GM19397 (cell line): ENCODE measurements at regions not wholly inside any gene's neighbourhood (a gene's known extent, or its start where the extent isn't known, plus 50 kb on each side); places are given as distances from the start of the nearest gene placed in this dataset.
"Not testable (repeated sequence)": the region's sequence is repeated elsewhere in the genome, so short reads cannot be mapped to it uniquely, and the experiment has no call there.

Source experiments
- ATAC-seq: cut with Tn5 transposase; IDR thresholded peaks from one replicate; pipeline ENCODE4 v1.9.1; 2021; ENCODE audit warnings: mild to moderate bottlenecking, moderate library complexity; ENCODE audit not compliant: unreplicated experiment

DNA sequence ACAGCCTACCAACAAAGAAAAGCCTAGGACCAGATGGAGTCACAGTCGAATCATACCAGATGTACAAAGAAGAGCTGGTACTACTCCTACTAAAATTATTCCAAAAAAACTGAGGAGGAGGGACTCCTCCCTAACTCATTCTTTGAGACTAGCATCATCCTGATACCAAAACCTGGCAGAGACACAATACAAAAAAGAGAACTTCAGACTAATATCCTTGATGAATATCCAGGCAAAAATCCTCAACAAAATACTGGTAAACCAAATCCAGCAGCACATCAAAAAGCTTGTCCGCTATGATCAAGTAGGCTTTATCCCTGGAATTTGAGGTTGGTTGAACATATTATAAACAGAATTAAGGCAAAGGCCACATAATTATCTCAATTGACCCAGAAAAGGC lies 900.4 kb upstream of the ARRDC3 start:
- no peak for ATAC-seq

DNA sequence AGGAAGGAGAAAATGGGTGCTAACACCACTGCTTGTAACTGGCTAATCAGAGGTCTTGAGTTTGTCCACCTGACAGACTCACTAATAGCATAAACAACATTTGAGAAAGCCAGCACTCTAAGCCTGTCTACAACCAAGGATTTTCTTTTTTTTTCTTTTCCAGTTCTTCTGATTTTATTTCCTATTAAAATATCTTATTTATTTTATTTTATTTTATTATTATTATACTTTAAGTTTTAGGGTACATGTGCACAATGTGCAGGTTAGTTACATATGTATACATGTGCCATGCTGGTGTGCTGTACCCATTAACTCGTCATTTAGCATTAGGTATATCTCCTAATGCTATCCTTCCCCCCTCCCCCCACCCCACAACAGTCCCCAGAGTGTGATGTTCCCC lies 888.6 kb upstream of the ARRDC3 start:
- ATAC-seq, result not testable (repeated sequence)

DNA sequence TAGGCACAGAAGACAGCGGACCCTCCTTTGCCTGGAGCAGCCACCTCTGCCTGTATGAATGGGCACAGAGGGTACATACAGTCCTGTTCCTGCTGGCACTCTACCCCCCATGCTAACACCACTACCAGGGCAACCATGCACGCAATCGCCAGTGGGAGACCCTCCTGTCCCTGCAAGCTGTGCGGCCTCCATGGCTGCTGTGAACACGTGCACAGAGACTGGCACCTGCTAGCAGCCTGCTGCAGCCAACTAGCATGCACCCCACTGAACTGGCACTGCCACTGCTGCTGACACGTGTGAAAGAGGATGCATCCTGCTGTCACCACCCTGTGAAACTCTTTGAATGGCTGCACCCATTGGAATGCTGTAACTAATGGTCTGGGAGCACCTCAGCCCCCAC lies 885.2 kb upstream of the ARRDC3 start:
- no peak for ATAC-seq

- ATAC-seq, result no peak
Observed at GRCh38 chr5:92267830-92268229, 884.7 kb upstream of the ARRDC3 start.

- ATAC-seq, result no peak
Observed at GRCh38 chr5:92265804-92266203, 882.7 kb upstream of the ARRDC3 start.

DNA sequence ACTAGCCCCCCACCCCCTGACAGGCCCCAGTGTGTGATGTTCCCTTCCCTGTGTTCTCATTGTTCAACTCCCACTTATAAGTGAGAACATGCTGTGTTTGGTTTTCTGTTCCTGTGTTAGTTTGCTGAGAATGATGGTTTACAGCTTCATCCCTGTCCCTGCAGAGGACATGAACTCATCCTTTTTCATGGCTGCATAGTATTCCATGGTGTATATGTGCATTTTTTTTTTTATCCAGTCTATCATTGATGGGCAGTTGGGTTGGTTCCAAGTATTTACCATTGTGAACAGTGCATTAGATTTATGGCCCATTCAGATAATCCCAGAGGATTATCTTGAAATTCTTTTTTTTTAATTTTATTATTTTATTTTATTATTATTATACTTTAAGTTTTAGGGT lies 872.5 kb upstream of the ARRDC3 start:
- not testable (repeated sequence) for ATAC-seq

GRCh38 chr5:92248518-92248917 lies 865.4 kb upstream of the ARRDC3 start:
- ATAC-seq, result no peak

DNA sequence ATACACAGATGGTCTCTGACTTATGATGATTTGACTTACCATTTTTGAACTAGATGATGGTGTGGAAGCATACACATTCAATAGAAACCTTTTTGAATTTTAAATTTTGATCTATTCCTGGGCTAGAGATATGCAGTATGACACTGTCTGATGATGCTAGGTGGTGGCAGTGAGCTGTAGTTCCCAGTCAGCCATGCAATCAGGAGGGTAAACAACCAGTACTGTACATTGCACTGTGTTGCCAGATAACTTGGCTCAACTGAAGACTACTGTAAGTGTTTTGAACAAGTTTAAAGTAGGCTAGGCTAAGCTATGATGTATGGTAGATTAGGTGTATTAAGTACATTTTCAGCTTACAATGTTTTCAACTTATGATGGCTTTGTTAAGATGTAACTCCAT lies 859.1 kb upstream of the ARRDC3 start:
- no peak for ATAC-seq

DNA sequence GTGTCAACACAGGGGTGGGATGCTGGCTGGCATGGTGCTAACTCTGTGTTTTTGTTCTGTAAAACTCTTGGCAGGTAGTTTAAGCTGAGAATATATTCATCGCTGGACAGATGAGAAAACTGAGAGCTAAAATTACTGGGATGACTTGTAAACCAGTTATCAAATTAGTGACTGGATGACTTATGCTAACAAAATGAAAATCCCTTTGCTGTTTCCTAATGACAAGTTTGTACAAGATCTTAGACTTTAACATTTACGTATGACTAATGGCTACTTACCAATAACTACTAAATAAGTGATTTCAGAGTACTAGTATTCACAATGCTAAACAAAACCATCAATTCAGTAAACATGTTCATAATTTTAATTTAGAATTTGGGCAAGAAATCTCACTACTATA lies 854.8 kb upstream of the ARRDC3 start:
- ATAC-seq, result no peak

GRCh38 chr5:92222449-92222848 lies 839.3 kb upstream of the ARRDC3 start:
- ATAC-seq, result no peak

GRCh38 chr5:92216852-92217251 lies 833.7 kb upstream of the ARRDC3 start:
- ATAC-seq, result not testable (repeated sequence)

- no peak for ATAC-seq
Observed at GRCh38 chr5:92215116-92215515, 832.0 kb upstream of the ARRDC3 start.

GRCh38 chr5:92208265-92208664 lies 825.1 kb upstream of the ARRDC3 start:
- no peak for ATAC-seq

- ATAC-seq, result no peak
Observed at GRCh38 chr5:92207151-92207550, 824.0 kb upstream of the ARRDC3 start.

DNA sequence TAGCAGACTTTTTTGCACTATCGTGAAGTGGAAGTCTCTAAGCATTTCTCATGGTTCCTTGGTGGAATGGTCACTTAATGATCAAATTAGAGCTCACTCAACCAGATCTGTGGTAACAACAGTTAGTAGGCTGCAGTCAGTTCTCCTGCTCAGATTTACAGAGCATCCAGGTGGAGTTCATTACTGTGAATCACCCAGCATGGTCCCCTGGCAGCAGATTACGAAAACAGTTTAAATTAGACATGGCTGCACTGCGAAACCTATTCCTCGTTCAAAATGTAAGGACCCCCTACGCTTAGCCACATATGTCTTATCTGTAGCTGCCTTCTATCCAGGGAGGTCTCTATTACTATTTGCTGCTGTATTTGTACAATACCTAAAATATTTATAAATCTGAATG lies 823.6 kb upstream of the ARRDC3 start:
- no peak for ATAC-seq

- not testable (repeated sequence) for ATAC-seq
Observed at GRCh38 chr5:92199035-92199434, 815.9 kb upstream of the ARRDC3 start.

GRCh38 chr5:92181656-92182055 lies 798.5 kb upstream of the ARRDC3 start:
- ATAC-seq, result no peak

- no peak for ATAC-seq
Observed at GRCh38 chr5:92180391-92180790, 797.3 kb upstream of the ARRDC3 start.

GRCh38 chr5:92179651-92180050 lies 796.5 kb upstream of the ARRDC3 start:
- no peak for ATAC-seq

DNA sequence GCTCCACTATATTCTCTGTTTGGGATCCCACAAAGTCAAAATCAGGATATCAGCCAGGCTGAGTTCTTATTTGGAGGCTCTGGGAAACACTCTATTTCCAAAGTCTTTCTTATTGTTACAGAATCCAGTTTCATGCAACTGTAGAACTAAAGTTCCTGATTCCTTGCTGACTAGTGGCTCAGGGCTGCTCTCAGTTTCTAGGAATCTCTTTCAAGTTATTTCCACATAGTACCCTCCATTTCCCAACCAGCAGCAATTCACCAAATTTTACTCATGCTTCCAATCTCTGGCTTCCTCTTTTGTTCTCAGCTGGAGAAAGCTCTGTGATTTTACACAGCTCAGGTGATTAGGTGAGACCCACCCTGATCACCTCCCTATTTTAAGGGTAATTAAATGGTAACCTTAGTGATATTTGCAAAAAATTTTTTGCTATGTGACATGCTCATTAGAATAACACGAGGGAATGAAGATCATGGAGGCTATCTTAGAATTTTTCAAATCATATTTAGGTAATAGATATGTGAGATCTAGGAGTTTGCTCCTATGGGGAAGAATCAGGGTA lies 794.9 kb upstream of the ARRDC3 start:
- ATAC-seq, result no peak

- no peak for ATAC-seq
Observed at GRCh38 chr5:92163906-92164305, 780.8 kb upstream of the ARRDC3 start.

DNA sequence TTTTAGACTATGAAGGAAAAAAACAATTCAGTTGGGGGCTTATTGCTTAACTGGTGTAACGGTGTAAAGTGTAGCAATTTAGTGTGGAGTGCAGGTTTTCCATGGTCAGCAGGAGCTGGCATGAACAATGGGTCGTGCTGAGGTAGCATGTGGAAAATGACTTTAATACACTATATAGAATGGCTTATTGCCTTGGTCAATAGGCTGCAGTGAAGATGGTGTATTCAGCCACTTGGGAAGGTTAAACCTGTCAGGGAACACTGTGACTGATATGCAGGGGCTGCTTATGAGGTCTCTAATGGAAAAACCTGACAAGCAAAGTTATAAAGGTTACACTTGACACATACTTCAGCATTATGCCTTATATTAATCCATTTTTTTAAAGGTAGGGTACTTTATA lies 764.7 kb upstream of the ARRDC3 start:
- no peak for ATAC-seq

DNA sequence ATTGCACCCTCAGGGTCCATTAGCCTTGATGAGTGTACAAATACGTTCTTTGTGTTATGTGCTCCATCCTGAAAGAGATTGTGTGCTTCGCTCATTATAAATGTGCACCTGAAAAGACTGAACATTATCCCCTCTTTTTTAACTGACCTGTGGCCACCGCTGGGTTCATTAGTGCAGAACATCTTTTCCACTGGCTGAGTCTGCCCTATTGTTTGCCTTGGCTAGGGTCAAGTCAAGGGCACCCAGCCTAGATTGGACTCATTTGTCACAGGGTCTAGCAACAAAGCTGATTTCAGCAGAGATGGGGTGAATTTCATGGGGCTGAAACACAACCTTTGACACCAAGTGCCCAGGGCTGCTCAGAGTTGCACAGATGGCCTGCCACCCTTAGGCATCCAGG lies 764.1 kb upstream of the ARRDC3 start:
- ATAC-seq, result no peak

- ATAC-seq, result no peak
Observed at GRCh38 chr5:92145852-92146251, 762.7 kb upstream of the ARRDC3 start.
